H1 (cell line): ENCODE measurements at regions not wholly inside any gene's neighbourhood (a gene's known extent, or its start where the extent isn't known, plus 50 kb on each side); places are given as distances from the start of the nearest gene placed in this dataset.

Experiments used
- CTCF ChIA-PET: fragments of 300-600 bp; sonication (Branson Sonifier 250); formaldehyde crosslinking; loops from one replicate; lab custom pipeline; 2021; ENCODE audit not compliant: partially characterized antibody; lab: Charles Lee
- POLR2A ChIA-PET: fragments of 300-600 bp; sonication (Branson Sonifier 250); formaldehyde crosslinking; loops from one replicate; lab custom pipeline; 2021; ENCODE audit warnings: inconsistent platforms; ENCODE audit not compliant: partially characterized antibody; lab: Charles Lee
- DNase-seq, 2 experiments: peaks; one replicate each; pipeline versions ENCODE4 v3.0.0 to v3.0.0-alpha.2; 2010 to 2022; ENCODE audit warnings: low spot score in 2 of 2, low read depth in 1 of 2, mixed read lengths in 1 of 2
- FAIRE-seq: peaks from 2 replicates; lab custom pipeline; 2011; peaks lifted over from hg19 to GRCh38; lab: Jason Lieb, UNC
- H2AFZ ChIP-seq: 2 replicates; pipeline ENCODE4 v1.8.1; 2012; ENCODE audit warnings: low read length, inconsistent platforms
- H2AK5ac ChIP-seq: 2 replicates; pipeline ENCODE4 v1.6.1; 2013; ENCODE audit warnings: low read depth, low read length
- H2BK120ac ChIP-seq: replicated peaks from 2 replicates; pipeline ENCODE3; 2013; ENCODE audit warnings: low read depth, low read length, inconsistent platforms
- H2BK12ac ChIP-seq: 2 replicates; pipeline ENCODE4 v1.6.1; 2013; ENCODE audit warnings: low read depth, low read length
- H2BK15ac ChIP-seq: 2 replicates; pipeline ENCODE4 v1.6.1; 2013; ENCODE audit warnings: low read length
- H2BK20ac ChIP-seq: 2 replicates; pipeline ENCODE4 v1.6.1; 2013; ENCODE audit warnings: low read length
- H2BK5ac ChIP-seq: 2 replicates; pipeline ENCODE4 v1.6.1; 2013; ENCODE audit warnings: low read depth, low read length
- H3K14ac ChIP-seq: 2 replicates; pipeline ENCODE4 v1.6.1; 2013; ENCODE audit warnings: inconsistent platforms; ENCODE audit not compliant: insufficient read length
- H3K18ac ChIP-seq: 2 replicates; pipeline ENCODE4 v1.6.1; 2013; ENCODE audit warnings: low read length; ENCODE audit errors: extremely low read depth
- H3K23ac ChIP-seq: 2 replicates; pipeline ENCODE4 v1.6.1; 2013; ENCODE audit warnings: inconsistent platforms; ENCODE audit not compliant: insufficient read length
- H3K23me2 ChIP-seq: 2 replicates; pipeline ENCODE4 v1.6.1; 2013; ENCODE audit warnings: low read depth, low read length
- H3K27ac ChIP-seq: 2 replicates; pipeline ENCODE4 v1.6.1; 2011; ENCODE audit warnings: low read depth, low read length, inconsistent platforms
- H3K27me3 ChIP-seq, 4 experiments: replicated peaks in 1 of 4; 1 replicate in 1 of 4; 2 replicates in 3 of 4; pipeline versions ENCODE4 v1.6.1 to v1.8.1; 2011 to 2013; ENCODE audit warnings: low read length in 3 of 4, mild to moderate bottlenecking in 3 of 4, inconsistent platforms in 2 of 4, mixed read lengths in 2 of 4, moderate library complexity in 1 of 4; ENCODE audit not compliant: control insufficient read depth in 3 of 4, insufficient read depth in 3 of 4; ENCODE audit errors: extremely low read depth in 1 of 4
- H3K36me3 ChIP-seq, 4 experiments: 2 replicates each; pipeline versions ENCODE4 v1.6.1 to v1.8.1; 2011 to 2013; ENCODE audit warnings: mild to moderate bottlenecking in 4 of 4, low read length in 3 of 4, moderate library complexity in 2 of 4, control low read depth in 1 of 4, inconsistent platforms in 1 of 4; ENCODE audit not compliant: insufficient read depth in 4 of 4, control insufficient read depth in 2 of 4
- H3K4ac ChIP-seq: replicated peaks from 2 replicates; pipeline ENCODE3; 2013; ENCODE audit warnings: low read length, low read depth, mixed read lengths, inconsistent platforms; ENCODE audit not compliant: insufficient read length
- H3K4me1 ChIP-seq, 4 experiments: replicated peaks in 1 of 4; 1 replicate in 1 of 4; 2 replicates in 3 of 4; pipeline versions ENCODE4 v1.6.1 to v1.8.1; 2011 to 2013; ENCODE audit warnings: low read length in 3 of 4, inconsistent platforms in 2 of 4, mixed read lengths in 1 of 4; ENCODE audit not compliant: insufficient read depth in 4 of 4, control insufficient read depth in 3 of 4
- H3K4me2 ChIP-seq, 2 experiments: 2 replicates each; pipeline versions ENCODE4 v1.6.1 to v1.8.1; 2011 to 2013; ENCODE audit warnings: low read depth in 2 of 2, low read length in 2 of 2, control low read depth in 1 of 2, inconsistent platforms in 1 of 2, mild to moderate bottlenecking in 1 of 2; ENCODE audit not compliant: insufficient read depth in 1 of 2
- H3K4me3 ChIP-seq, 4 experiments: fragments of 200-600, 300-600 bp in 1 of 4; sonication (generic), shearing (Covaris generic), sonication (Bioruptor Twin) in 1 of 4; 2 replicates each; pipeline versions ENCODE4 v1.5.1 to v1.8.1; 2011 to 2016; ENCODE audit warnings: low read length in 4 of 4, low read depth in 3 of 4, control low read depth in 2 of 4, inconsistent platforms in 2 of 4, mild to moderate bottlenecking in 2 of 4, mixed read lengths in 1 of 4, moderate library complexity in 1 of 4; ENCODE audit not compliant: insufficient read depth in 2 of 4; ENCODE audit errors: extremely low read depth in 1 of 4
- H3K56ac ChIP-seq: replicated peaks from 2 replicates; pipeline ENCODE3; 2013; ENCODE audit warnings: low read depth, mild to moderate bottlenecking, mixed read lengths, low read length, inconsistent platforms; ENCODE audit not compliant: insufficient read length
- H3K79me1 ChIP-seq: 2 replicates; pipeline ENCODE4 v1.6.1; 2013; ENCODE audit warnings: low read depth, low read length, control low read depth
- H3K79me2 ChIP-seq, 2 experiments: 2 replicates each; pipeline versions ENCODE4 v1.6.1 to v1.8.1; 2012 to 2013; ENCODE audit warnings: low read length in 2 of 2, mild to moderate bottlenecking in 2 of 2, inconsistent platforms in 1 of 2; ENCODE audit not compliant: insufficient read depth in 2 of 2, control insufficient read depth in 1 of 2
- H3K9ac ChIP-seq, 4 experiments: replicated peaks in 1 of 4; 1 replicate in 1 of 4; 2 replicates in 3 of 4; pipeline versions ENCODE4 v1.6.1 to v1.8.1; 2011 to 2013; ENCODE audit warnings: low read depth in 3 of 4, low read length in 3 of 4, control low read depth in 2 of 4, mild to moderate bottlenecking in 2 of 4, moderate library complexity in 2 of 4, inconsistent platforms in 1 of 4; ENCODE audit errors: extremely low read depth in 1 of 4
- H3K9me3 ChIP-seq, 2 experiments: 2 replicates each; pipeline versions ENCODE4 v1.6.1 to v1.8.1; 2012 to 2013; ENCODE audit warnings: mild to moderate bottlenecking in 2 of 2, moderate library complexity in 2 of 2, control low read depth in 1 of 2, inconsistent platforms in 1 of 2, low read depth in 1 of 2, low read length in 1 of 2, mixed read lengths in 1 of 2; ENCODE audit not compliant: insufficient read depth in 2 of 2
- H4K20me1 ChIP-seq, 2 experiments: replicated peaks in 1 of 2; 2 replicates each; pipeline versions ENCODE3 to v1.8.1; 2011 to 2013; ENCODE audit warnings: inconsistent platforms in 2 of 2, low read length in 2 of 2, mild to moderate bottlenecking in 1 of 2; ENCODE audit not compliant: insufficient read depth in 2 of 2, control insufficient read depth in 1 of 2
- H4K5ac ChIP-seq: 2 replicates; pipeline ENCODE4 v1.6.1; 2013; ENCODE audit warnings: low read length, low read depth, mixed read lengths, inconsistent platforms; ENCODE audit not compliant: insufficient read length
- H4K8ac ChIP-seq: 2 replicates; pipeline ENCODE4 v1.8.0; 2013; ENCODE audit warnings: mild to moderate bottlenecking, moderate library complexity, low read length, inconsistent platforms; ENCODE audit not compliant: insufficient read depth; ENCODE audit errors: extremely low read depth
- H4K91ac ChIP-seq: replicated peaks from 2 replicates; pipeline ENCODE3; 2013; ENCODE audit warnings: low read length, mixed read lengths, inconsistent platforms; ENCODE audit not compliant: insufficient read length
- CREB1 ChIP-seq: IDR thresholded peaks from 2 replicates; pipeline ENCODE4 v1.6.1; 2012; ENCODE audit warnings: inconsistent platforms
- HDAC6 ChIP-seq: IDR thresholded peaks from one replicate; pipeline ENCODE4 v1.7.1; 2012; ENCODE audit warnings: low read depth, mild to moderate bottlenecking, inconsistent platforms, low read length, moderate library complexity
- RXRA ChIP-seq: IDR thresholded peaks from 2 replicates; pipeline ENCODE4 v1.6.1; 2011; ENCODE audit warnings: low read depth, mild to moderate bottlenecking, low read length, moderate library complexity; ENCODE audit not compliant: insufficient read depth
- TCF12 ChIP-seq: IDR thresholded peaks from 2 replicates; pipeline ENCODE4 v1.6.1; 2011; ENCODE audit warnings: low read depth, mild to moderate bottlenecking, low read length
- WGBS, 2 experiments: shearing (Covaris generic) in 1 of 2; methylation state at CpG; one replicate each; pipeline versions ENCODE4 v1.1.6 to v1.1.7; 2013 to 2015; ENCODE audit warnings: low lambda C conversion rate in 2 of 2, mixed read lengths in 2 of 2, inconsistent platforms in 1 of 2, low coverage in 1 of 2, missing lambda C conversion rate in 1 of 2; ENCODE audit not compliant: insufficient replicate concordance in 2 of 2, insufficient coverage in 1 of 2, insufficient read length in 1 of 2; ENCODE audit errors: extremely low coverage in 1 of 2, missing lambda C conversion rate in 1 of 2; 5-methylcytosine and 5-hydroxymethylcytosine counted together

GRCh38 chr16:9271841-9272240 lies 180.4 kb downstream of the HAPSTR1 start:
- no peaks in the 10 kb centered on the region for H3K79me2 ChIP-seq
- H3K27me3 ChIP-seq = 0 out of 7 replicates have a peak, but pooled peaks cover 0 to 2% (median 0%) of the 10 kb centered on the region in 4 experiments
- H3K4ac ChIP-seq = no peak overlapping the region
- no peaks in the 10 kb centered on the region for H3K36me3 ChIP-seq
- DNase-seq = no peak
- no peak for FAIRE-seq
- WGBS, 2 experiments = 84% methylated on average over 3 of the region's 3 CpGs; no CpG with 5 or more reads in 1 of the 2 experiments
- POLR2A ChIA-PET = no interaction called here
- no peaks in the 10 kb centered on the region for H3K9me3 ChIP-seq
- H2BK20ac ChIP-seq = no peak overlapping the region
- H3K27ac ChIP-seq = no peak overlapping the region
- no peak overlapping the region for H3K14ac ChIP-seq
- H3K4me1 ChIP-seq = no peaks in the 10 kb centered on the region; a peak in 1 of 7 replicates
- H3K18ac ChIP-seq = no peak overlapping the region
- CTCF ChIA-PET = interaction anchor here (0.6 to 2.8 kb wide), 8 partner anchors 14 to 421 kb away, joined by 3 to 39 read pairs (median 3); no protein-coding TSS in a partner anchor
- no peak overlapping the region for H3K56ac ChIP-seq
- TF ChIP-seq TCF12 (no peak), CREB1 (no peak), RXRA (no peak), HDAC6 (no peak)
- no peak overlapping the region for H3K4me2 ChIP-seq
- no peak overlapping the region for H2BK15ac ChIP-seq
- H3K23ac ChIP-seq = no peak overlapping the region
- H4K8ac ChIP-seq = no peak overlapping the region
- no peaks in the 10 kb centered on the region for H4K20me1 ChIP-seq
- no peaks in the 10 kb centered on the region for H3K79me1 ChIP-seq
- no peak overlapping the region for H2BK120ac ChIP-seq
- peaks cover 5% of the 10 kb centered on the region; the same call in 1 of the 2 replicates for H3K23me2 ChIP-seq
- no peak overlapping the region for H4K91ac ChIP-seq
- H2BK5ac ChIP-seq = no peak overlapping the region
- H2AFZ ChIP-seq = no peak overlapping the region
- no peak overlapping the region for H2AK5ac ChIP-seq
- no peak overlapping the region for H3K9ac ChIP-seq
- no peak overlapping the region for H3K4me3 ChIP-seq
- H4K5ac ChIP-seq = no peak overlapping the region
- no peak overlapping the region for H2BK12ac ChIP-seq
